ENCODE measurements at regions not wholly inside any gene's neighbourhood (a gene's known extent, or its start where the extent isn't known, plus 50 kb on each side); places are given as distances from the start of the nearest gene placed in this dataset.

DNA sequence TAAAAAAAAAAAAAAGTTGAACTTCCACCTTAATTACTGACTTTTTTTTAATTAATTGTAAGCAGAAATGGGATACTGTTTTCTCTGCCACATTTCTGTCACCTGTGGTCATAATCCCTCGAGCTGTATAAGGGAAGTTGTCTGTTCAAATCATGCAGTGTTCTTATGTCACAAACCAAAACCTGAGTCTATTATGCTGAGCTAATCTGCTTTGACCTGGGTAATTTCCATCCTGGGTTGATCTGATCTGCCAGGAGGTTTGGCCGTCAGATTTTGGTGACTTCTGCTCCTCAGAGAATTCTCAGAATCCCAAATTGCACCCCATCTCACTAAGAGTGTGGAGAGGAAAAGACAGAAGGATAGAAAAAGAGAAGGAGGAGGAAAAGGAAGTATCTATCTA is 683.1 kb downstream of the KCTD8 start:
- TF ChIP-seq, protein P1, sequence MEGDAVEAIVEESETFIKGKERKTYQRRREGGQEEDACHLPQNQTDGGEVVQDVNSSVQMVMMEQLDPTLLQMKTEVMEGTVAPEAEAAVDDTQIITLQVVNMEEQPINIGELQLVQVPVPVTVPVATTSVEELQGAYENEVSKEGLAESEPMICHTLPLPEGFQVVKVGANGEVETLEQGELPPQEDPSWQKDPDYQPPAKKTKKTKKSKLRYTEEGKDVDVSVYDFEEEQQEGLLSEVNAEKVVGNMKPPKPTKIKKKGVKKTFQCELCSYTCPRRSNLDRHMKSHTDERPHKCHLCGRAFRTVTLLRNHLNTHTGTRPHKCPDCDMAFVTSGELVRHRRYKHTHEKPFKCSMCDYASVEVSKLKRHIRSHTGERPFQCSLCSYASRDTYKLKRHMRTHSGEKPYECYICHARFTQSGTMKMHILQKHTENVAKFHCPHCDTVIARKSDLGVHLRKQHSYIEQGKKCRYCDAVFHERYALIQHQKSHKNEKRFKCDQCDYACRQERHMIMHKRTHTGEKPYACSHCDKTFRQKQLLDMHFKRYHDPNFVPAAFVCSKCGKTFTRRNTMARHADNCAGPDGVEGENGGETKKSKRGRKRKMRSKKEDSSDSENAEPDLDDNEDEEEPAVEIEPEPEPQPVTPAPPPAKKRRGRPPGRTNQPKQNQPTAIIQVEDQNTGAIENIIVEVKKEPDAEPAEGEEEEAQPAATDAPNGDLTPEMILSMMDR (IDR thresholded peaks at IDR 0.05) = no peak
- TF ChIP-seq POLR2A (IDR thresholded peaks at IDR 0.05) (no peak), EP300 (IDR thresholded peaks at IDR 0.05) (no peak)
